Peyer's patch (tissue), 4 donors: ENCODE measurements at regions not wholly inside any gene's neighbourhood (a gene's known extent, or its start where the extent isn't known, plus 50 kb on each side); places are given as distances from the start of the nearest gene placed in this dataset.
A peak's percentile ranks its signal among the peaks of the same experiment; 100 is the strongest.

Experiments used
- CTCF ChIP-seq, 6 experiments: fragments of 450-650 bp in 4 of 6; fragments of 200-600 bp in 2 of 6; sonication (generic) in 1 of 6; IDR thresholded peaks; one replicate each; pipeline ENCODE4 v1.5.1; 2017 to 2019; ENCODE audit warnings: antibody characterized with exemption in 6 of 6, mild to moderate bottlenecking in 3 of 6, moderate library complexity in 1 of 6
- POLR2A ChIP-seq, 2 donors: fragments of 450-650 bp; IDR thresholded peaks; one replicate each; pipeline ENCODE4 v1.5.1; 2017; ENCODE audit warnings: antibody characterized with exemption in 2 of 2, mild to moderate bottlenecking in 2 of 2, moderate library complexity in 2 of 2

- TF ChIP-seq CTCF (IDR thresholded peaks at IDR 0.05) (peak in 4 of 6 experiments; percentile 28 to 44 (median 34)), POLR2A (IDR thresholded peaks at IDR 0.05) (no peak)
These were observed 291.8 kb downstream of the BMP7 start for GRCh38 chr20:56974499-56975250.
